Adrenal gland (tissue), 5 donors: ENCODE measurements at regions not wholly inside any gene's neighbourhood (a gene's known extent, or its start where the extent isn't known, plus 50 kb on each side); places are given as distances from the start of the nearest gene placed in this dataset.

Experiments
- POLR2A ChIP-seq, 2 donors: fragments of 450-650 bp; IDR thresholded peaks; one replicate each; pipeline ENCODE4 v1.6.1; 2017; ENCODE audit warnings: antibody characterized with exemption in 2 of 2, mild to moderate bottlenecking in 2 of 2, moderate library complexity in 1 of 2
- TF ChIP-seq, protein P1 (sequence below), 6 experiments: fragments of 450-650 bp in 4 of 6; fragments of 200-600 bp in 2 of 6; sonication (generic) in 1 of 6; IDR thresholded peaks; 1 replicate in 5 of 6; 2 replicates in 1 of 6; pipeline versions ENCODE4 v1.5.1 to v1.8.0; 2016 to 2021; ENCODE audit warnings: antibody characterized with exemption in 6 of 6, mild to moderate bottlenecking in 2 of 6, moderate library complexity in 1 of 6
- donor health status: DM: no; HTN: no; CAD: no.

DNA sequence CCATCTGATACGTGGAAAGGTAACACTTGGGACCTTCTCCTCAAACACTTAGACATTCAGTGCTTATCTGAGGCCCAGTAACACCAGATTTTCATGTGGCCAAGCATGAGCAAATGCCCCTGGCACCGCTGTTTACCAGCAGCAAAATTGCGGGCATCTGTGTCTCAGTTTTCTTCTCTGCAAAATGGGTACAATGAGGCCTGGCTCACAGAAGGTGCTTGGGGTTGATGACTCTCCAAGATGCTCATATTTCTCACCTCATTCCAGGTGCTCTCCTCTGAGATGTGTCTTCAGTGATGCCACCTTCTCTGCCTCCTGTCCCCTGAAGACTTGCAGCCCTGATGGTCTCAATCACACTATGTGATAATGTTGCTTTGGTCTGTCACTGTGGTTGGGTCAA, 321.7 kb downstream of the TSN start:
- no peak for TF ChIP-seq POLR2A (IDR thresholded peaks at IDR 0.05)
- TF ChIP-seq, protein P1, sequence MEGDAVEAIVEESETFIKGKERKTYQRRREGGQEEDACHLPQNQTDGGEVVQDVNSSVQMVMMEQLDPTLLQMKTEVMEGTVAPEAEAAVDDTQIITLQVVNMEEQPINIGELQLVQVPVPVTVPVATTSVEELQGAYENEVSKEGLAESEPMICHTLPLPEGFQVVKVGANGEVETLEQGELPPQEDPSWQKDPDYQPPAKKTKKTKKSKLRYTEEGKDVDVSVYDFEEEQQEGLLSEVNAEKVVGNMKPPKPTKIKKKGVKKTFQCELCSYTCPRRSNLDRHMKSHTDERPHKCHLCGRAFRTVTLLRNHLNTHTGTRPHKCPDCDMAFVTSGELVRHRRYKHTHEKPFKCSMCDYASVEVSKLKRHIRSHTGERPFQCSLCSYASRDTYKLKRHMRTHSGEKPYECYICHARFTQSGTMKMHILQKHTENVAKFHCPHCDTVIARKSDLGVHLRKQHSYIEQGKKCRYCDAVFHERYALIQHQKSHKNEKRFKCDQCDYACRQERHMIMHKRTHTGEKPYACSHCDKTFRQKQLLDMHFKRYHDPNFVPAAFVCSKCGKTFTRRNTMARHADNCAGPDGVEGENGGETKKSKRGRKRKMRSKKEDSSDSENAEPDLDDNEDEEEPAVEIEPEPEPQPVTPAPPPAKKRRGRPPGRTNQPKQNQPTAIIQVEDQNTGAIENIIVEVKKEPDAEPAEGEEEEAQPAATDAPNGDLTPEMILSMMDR (IDR thresholded peaks at IDR 0.05): no peak
